Right cardiac atrium (tissue), 5 donors: ENCODE measurements at regions not wholly inside any gene's neighbourhood (a gene's known extent, or its start where the extent isn't known, plus 50 kb on each side); places are given as distances from the start of the nearest gene placed in this dataset.
A peak's percentile ranks its signal among the peaks of the same experiment; 100 is the strongest.
"Not testable (repeated sequence)": the region's sequence is repeated elsewhere in the genome, so short reads cannot be mapped to it uniquely, and the experiment has no call there.

Experiments
- ATAC-seq, 2 donors: fragments of 200-7000 bp; cut with Tn5 transposase; one replicate each; pipeline versions ENCODE4 v1.8.0 to v1.9.1; 2020; ENCODE audit warnings: moderate library complexity in 2 of 2, mild to moderate bottlenecking in 1 of 2
- DNase-seq, 3 donors: peaks; one replicate each; pipeline ENCODE4 v3.0.0-alpha.2; 2020
- H3K27ac ChIP-seq: one replicate; pipeline ENCODE4 v1.5.1; 2013; ENCODE audit warnings: mild to moderate bottlenecking, low read length, control low read depth, moderate library complexity
- H3K27me3 ChIP-seq: one replicate; pipeline ENCODE4 v1.6.1; 2013; ENCODE audit not compliant: control insufficient read depth, insufficient read depth
- H3K4me1 ChIP-seq: one replicate; pipeline ENCODE4 v1.6.1; 2013; ENCODE audit warnings: low read length; ENCODE audit not compliant: control insufficient read depth, insufficient read depth
- H3K4me3 ChIP-seq: one replicate; pipeline ENCODE4 v1.5.1; 2013; ENCODE audit warnings: low read length, control low read depth
- H3K9me3 ChIP-seq: one replicate; pipeline ENCODE4 v1.6.1; 2013; ENCODE audit warnings: low read length; ENCODE audit not compliant: control insufficient read depth
- WGBS: extraction: QIAGEN DNeasy Blood & Tissue Kit; methylation state at CpG from one replicate; pipeline ENCODE4 v1.1.7; 2013; 5-methylcytosine and 5-hydroxymethylcytosine counted together
- intact Hi-C, 4 donors: fragments of 100-400 bp; cut with DNase I; formaldehyde crosslinking; loops; one replicate each; pipeline versions ENCODE4 v1.11.0 to v1.14.0; 2022 to 2023
- donor health status: healthy with polysubstance abuse.
- donor health status: DM: no; HTN: yes; CAD: no.
- donor health status: DM: no; HTN: no; CAD: no.
- donor health status: DM: no; HTN: yes; CAD: no; lungs with severe emphysema.
- donor health status: DM: yes; HTN: yes; CAD: no.

DNA sequence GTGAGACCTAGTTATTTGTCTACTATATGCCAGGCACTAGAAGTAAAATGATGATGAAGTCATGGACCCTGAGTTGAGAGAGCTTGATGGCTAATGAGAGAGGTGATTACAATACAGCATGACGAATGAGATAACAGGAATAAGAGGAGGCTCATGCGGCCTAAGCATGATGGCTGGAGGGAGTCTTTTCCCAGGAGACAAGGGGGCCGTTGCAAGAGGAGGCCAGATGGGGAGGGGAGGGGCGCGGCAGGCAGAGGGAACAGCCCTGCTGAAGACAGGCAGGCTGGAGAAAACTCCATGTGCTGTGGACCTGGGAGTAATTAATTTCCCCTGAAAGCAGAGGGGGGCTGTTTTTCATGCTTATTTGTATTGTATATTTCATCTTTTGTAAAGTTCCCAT, 144.7 kb upstream of the RFLNA start:
- H3K27me3 ChIP-seq = no peaks in the 10 kb centered on the region
- ATAC-seq (no peak), DNase-seq (no peak)
- H3K27ac ChIP-seq = no peak overlapping the region
- peaks cover 3% of the 10 kb centered on the region for H3K9me3 ChIP-seq
- no peak overlapping the region for H3K4me3 ChIP-seq
- 60% methylated on average over 5 of the region's 5 CpGs for WGBS
- H3K4me1 ChIP-seq = no peaks in the 10 kb centered on the region
- intact Hi-C loops = no loop called here

DNA sequence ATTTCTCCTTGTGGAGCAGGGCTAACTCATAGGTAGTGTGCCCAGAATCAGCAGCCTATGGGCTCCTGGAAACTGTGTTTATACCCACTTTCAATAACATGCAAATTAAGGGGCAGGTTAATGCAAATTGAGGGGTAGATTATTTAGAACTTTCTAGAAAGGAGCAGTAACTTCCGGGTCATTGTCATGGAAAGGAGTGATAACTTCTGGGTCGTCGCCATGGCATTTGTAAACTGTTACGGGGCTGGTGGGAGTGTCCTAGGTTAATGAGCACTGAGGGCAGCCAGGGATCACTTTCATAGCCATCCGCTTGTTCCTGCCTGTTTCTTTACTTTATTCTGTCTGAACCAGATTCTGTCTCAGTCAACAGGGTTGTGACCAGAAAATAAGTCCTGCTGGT, 143.3 kb upstream of the RFLNA start:
- intact Hi-C loops = no loop called here
- no peak for DNase-seq
- H3K27ac ChIP-seq = no peak overlapping the region

DNA sequence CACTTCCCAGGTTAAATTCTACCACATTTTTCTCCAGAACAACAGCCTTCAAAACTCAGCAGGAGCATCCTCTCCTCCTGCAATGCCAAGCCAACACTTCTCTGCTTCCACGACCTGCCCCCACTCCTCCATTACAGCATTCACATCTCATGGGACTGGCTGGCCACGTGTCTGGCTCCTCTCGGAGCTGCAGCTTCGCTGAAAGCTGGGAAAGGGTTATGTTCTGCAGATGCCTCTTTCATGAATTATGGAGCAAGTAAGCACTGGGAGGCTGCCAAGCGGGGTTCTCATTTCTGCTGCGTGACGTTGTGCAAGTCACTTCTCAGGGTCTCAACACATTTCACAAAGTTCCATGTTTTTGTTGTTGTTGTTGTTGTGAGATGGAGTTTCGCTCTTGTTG, 142.2 kb upstream of the RFLNA start:
- DNase-seq (peak in 2 of 3 donors; percentile 46 to 51), ATAC-seq (no peak)
- Histone ChIP-seq H3K9me3 (peaks cover 3% of the 10 kb centered on the region), H3K27ac (no peak overlapping the region), H3K4me3 (no peak overlapping the region), H3K4me1 (no peaks in the 10 kb centered on the region), H3K27me3 (no peaks in the 10 kb centered on the region)
- WGBS = 62% methylated on average over 8 of the region's 8 CpGs
- intact Hi-C loops = no loop called here

More for the DNA sequence above, 143.3 kb upstream of the RFLNA start:
- no peak for ATAC-seq
- H3K9me3 ChIP-seq = peaks cover 3% of the 10 kb centered on the region
- H3K27me3 ChIP-seq = no peaks in the 10 kb centered on the region
- 78% methylated on average over 5 of the region's 5 CpGs for WGBS
- no peaks in the 10 kb centered on the region for H3K4me1 ChIP-seq
- no peak overlapping the region for H3K4me3 ChIP-seq

DNA sequence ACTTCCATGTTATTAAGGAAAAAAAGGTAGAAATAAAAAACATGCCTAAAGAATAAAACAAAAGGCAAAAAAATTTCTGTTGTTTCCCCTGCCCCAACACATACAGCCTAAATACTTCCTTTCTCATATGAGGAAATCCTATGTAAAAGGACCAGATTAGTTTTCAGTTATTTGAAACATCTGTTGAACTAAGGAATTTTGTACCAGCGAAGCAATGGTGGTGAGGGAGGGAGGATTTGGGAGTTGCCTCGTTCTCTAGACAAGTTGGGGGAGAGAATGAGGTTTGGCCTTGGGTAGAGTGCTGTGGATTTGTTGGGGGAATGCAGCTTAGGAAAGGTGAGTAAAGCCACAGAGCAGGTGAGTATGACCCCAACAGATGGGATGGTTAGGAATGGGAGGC, 141.5 kb upstream of the RFLNA start:
- 78% methylated on average over 2 of the region's 2 CpGs for WGBS
- ATAC-seq = no peak
- H3K27ac ChIP-seq = no peak overlapping the region

DNA sequence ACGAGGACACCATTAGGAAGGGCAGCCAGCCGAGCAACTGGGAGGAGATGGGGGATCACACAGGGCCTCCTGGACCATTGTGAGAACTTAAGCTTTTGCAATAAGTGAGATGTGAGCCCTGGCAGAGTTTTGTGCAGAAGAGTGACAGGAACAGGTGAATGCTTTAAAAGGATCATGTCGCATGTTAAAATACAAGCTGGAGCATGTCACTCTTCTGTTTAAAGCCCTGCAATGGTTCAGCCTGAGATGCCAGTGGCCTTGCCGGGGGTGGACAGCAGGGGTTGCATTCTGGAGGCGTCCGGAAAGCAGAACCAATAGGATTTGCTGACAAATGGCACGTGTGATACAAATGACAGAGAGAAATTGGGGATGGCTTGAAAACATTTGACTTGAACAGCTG, 137.5 kb upstream of the RFLNA start:
- H3K9me3 ChIP-seq = no peaks in the 10 kb centered on the region
- WGBS = 85% methylated on average over 7 of the region's 7 CpGs
- no peak overlapping the region for H3K4me3 ChIP-seq
- H3K27me3 ChIP-seq = no peaks in the 10 kb centered on the region
- no peak overlapping the region for H3K27ac ChIP-seq
- intact Hi-C loops = no loop called here
- ATAC-seq (no peak), DNase-seq (no peak)
- H3K4me1 ChIP-seq = no peaks in the 10 kb centered on the region

More for the DNA sequence above, 141.5 kb upstream of the RFLNA start:
- DNase-seq = no peak
- Histone ChIP-seq H3K4me3 (no peak overlapping the region), H3K9me3 (peaks cover 3% of the 10 kb centered on the region), H3K4me1 (no peaks in the 10 kb centered on the region), H3K27me3 (no peaks in the 10 kb centered on the region)
- intact Hi-C loops = no loop called here

DNA sequence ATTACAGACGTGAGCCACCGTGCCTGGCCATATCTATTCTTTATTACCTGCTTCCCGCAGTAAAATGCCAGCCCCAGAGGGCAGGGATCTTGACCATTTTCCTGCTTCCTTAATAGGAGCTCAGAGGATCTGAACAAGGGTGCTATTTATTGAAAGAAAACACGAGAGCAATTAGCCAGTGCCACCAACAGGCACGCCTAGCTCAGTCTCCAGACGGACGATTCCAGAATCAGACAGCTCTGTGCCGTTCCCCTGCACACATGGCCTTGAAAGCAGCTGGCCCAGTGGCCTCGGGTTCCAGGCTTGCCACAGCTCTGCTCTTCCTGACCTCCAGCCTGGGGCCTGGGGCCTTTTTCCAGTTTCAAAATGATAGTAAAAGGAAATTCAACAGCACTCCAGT, 135.2 kb upstream of the RFLNA start:
- intact Hi-C loops = no loop called here
- Histone ChIP-seq H3K27ac (no peak overlapping the region), H3K9me3 (no peaks in the 10 kb centered on the region), H3K4me1 (no peaks in the 10 kb centered on the region), H3K27me3 (no peaks in the 10 kb centered on the region), H3K4me3 (no peak overlapping the region)
- DNase-seq (no peak), ATAC-seq (no peak)
- WGBS = 70% methylated on average over 9 of the region's 9 CpGs

DNA sequence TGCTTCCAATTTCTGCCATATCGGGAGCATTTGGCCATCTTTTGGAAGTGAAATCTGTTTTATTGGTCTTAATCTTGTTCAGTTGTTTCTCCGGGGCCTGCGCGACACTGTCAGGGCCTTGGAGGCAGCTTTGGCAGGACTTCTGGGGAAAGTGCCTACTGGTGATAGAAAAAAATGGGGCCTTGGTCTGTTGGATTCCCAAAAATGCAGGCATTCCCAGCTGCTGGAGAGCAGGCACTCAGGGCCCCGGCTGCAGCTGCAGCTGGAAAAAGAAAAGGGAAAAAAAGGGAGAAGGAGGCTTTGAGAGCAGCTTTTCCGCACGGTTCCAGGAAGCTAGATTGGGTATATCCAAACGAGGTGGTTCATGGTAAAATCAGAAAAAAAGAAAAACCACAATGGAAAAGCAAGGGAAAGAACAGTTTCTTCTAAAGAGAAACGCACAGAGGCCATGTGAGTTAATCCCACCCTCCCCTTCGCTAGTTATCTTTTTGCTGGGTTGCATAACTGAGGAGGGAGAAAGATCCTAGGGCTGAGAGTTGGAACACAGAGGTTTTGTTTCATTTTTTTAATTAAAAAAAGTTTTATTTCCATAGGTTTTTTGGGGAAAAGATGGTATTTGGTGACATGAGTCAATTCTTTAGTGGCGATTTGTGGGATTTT, 134.7 kb upstream of the RFLNA start:
- Histone ChIP-seq H3K27ac (no peak overlapping the region), H3K4me1 (no peaks in the 10 kb centered on the region), H3K4me3 (no peak overlapping the region), H3K27me3 (no peaks in the 10 kb centered on the region), H3K9me3 (no peaks in the 10 kb centered on the region)
- ATAC-seq (peak in 1 of 2 donors; percentile 61), DNase-seq (no peak)
- WGBS = 68% methylated on average over 11 of the region's 11 CpGs
- intact Hi-C loops = no loop called here

DNA sequence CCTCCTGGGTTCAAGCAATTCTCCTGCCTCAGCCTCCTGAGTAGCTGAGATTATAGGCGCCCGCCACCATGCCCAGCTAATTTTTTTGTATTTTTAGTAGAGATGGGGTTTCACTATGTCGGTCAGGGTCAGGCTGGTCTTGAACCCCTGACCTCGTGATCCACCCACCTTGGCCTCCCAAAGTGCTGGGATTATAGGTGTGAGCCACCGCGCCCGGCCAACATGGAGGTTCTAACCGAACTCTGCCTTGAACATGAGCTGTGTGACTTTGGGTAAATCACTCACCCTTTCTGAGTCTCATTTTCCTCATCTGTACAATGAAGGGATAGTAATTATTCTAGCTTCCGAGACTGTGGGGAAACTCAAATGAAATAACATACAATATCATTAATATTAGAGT, 133.5 kb upstream of the RFLNA start:
- ATAC-seq, intact Hi-C loops, DNase-seq, H3K9me3 ChIP-seq, H3K4me3 ChIP-seq, H3K27me3 ChIP-seq, H3K4me1 ChIP-seq, H3K27ac ChIP-seq: not testable (repeated sequence)
- 87% methylated on average over 9 of the region's 9 CpGs for WGBS

DNA sequence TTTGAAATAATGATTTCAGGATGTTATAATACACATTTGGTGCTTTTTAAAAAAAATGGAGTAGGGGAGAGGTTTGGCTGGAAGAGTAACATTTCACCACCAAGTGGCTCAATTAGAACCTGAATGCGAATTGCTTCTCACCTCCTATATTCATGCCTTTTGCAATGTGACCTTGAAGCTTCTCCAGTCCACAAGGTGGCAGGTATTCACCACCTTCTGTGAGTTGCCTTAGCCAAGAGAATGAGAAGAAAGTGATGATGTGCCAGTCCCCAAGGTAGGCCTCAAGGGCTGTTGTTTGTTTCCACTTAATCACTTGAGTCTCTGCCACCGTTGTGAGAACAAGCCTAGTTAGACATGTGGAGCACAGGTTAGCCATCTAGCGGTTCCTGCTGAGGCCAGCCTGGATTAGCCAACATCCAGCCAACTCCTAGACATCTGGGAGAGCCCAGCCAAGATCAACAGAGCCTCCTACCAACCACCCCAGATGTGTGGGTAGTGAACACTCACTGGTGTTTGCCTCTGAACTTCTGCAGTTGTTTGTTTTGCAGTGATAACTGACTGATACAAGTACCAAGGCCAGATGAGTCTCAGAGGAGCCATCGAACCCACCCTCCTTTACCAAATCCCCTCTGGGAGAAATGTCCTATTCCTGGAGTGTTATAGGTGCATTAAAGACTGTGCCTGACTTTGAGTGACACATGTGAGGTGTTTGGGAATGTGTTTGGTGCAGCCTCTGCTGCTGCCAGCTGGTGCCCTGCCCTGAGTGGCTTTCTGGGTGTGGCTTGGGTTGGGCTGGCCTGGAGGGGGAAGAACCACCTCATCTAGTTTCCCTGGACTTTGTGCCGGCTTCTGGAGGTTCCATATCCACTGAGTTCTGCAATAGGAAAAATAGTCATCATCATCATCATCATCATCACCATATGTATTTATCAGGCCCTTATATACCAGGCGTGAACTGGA, 132.5 kb upstream of the RFLNA start:
- DNase-seq (no peak), ATAC-seq (no peak)
- no peaks in the 10 kb centered on the region for H3K9me3 ChIP-seq
- H3K4me3 ChIP-seq = no peak overlapping the region
- no peaks in the 10 kb centered on the region for H3K4me1 ChIP-seq
- 92% methylated on average over 6 of the region's 6 CpGs for whole genome bisulfite sequencing
- H3K27me3 ChIP-seq = no peaks in the 10 kb centered on the region
- intact Hi-C loops = no loop called here
- no peak overlapping the region for H3K27ac ChIP-seq

DNA sequence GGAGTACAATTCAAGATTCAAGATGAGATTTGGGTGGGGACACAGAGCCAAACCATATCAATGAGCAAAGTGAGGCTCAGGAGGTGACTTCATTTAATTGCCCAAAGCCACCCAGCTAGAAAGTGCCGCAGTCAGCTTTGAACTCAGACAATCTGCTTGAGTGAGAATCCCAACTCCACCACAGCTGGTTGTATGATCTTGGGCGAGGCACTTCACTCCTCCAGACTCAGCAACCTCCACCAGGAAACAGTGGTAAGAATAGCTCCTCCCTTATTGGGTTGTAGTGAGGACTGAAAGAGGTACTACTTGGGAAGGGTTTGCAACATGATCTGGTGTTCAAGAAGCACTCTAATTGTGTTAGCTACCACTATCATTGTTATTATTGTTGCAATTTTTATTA, 129.2 kb upstream of the RFLNA start:
- no peaks in the 10 kb centered on the region for H3K4me1 ChIP-seq
- H3K27me3 ChIP-seq = no peaks in the 10 kb centered on the region
- no peak for DNase-seq
- no peak overlapping the region for H3K4me3 ChIP-seq
- no peaks in the 10 kb centered on the region for H3K9me3 ChIP-seq
- intact Hi-C loops = no loop called here
- 90% methylated on average over 2 of the region's 2 CpGs for WGBS
- H3K27ac ChIP-seq = no peak overlapping the region
- no peak for ATAC-seq

DNA sequence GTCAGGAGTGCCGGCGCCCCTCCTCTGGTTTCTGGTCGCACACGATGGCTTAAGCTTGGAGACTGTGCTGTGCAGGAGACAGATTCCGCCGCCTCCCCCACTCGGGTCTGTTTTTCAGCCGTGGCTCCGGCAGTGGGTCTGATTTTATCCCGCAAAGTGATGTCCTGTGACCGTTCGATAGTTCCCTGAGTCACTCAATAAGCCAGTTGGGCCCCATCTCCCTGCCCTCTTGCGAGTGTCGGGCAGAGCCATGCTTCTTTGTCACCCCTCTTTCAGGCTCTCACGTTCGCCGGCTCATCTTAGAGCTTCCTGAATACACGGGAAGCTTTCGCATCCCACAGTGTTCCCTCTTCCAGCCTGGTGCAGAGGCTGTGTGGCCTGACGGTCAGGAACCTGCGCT, 127.8 kb upstream of the RFLNA start:
- DNase-seq = no peak
- H3K9me3 ChIP-seq = no peaks in the 10 kb centered on the region
- no peaks in the 10 kb centered on the region for H3K27me3 ChIP-seq
- intact Hi-C loops = no loop called here
- no peak overlapping the region for H3K27ac ChIP-seq
- H3K4me3 ChIP-seq = no peak overlapping the region
- H3K4me1 ChIP-seq = no peaks in the 10 kb centered on the region
- 89% methylated on average over 21 of the region's 21 CpGs for WGBS
- ATAC-seq = no peak
